ENCODE measurements at regions not wholly inside any gene's neighbourhood (a gene's known extent, or its start where the extent isn't known, plus 50 kb on each side); places are given as distances from the start of the nearest gene placed in this dataset.

GRCh38 chr5:160171666-160172065 lies 52.4 kb upstream of the PWWP2A start:
- Mint-ChIP-seq H3K4me1 (peaks cover 29% of the 10 kb centered on the region), H3K9me3 (no peaks in the 10 kb centered on the region), H3K4me3 (no peak overlapping the region), H3K27me3 (ENCODE audit: insufficient read depth) (no peaks in the 10 kb centered on the region), H3K27ac (no peak overlapping the region), H3K36me3 (ENCODE audit: low read depth) (no peaks in the 10 kb centered on the region)
- Histone ChIP-seq H3K36me3 (ENCODE audit: control insufficient read depth, insufficient read depth, low read length) (no peaks in the 10 kb centered on the region), H3K27ac (ENCODE audit: low read depth, low read length) (no peak overlapping the region), H3K4me1 (ENCODE audit: control insufficient read depth, insufficient read depth, low read length) (peaks cover 13% of the 10 kb centered on the region), H3K4me3 (ENCODE audit: low read length) (no peak overlapping the region), H3K9me3 (ENCODE audit: control insufficient read depth, low read length) (no peaks in the 10 kb centered on the region), H3K27me3 (ENCODE audit: control insufficient read depth, insufficient read depth, low read length, poor library complexity, severe bottlenecking) (no peaks in the 10 kb centered on the region), H3K9ac (ENCODE audit: extremely low read depth, low read length, poor library complexity, severe bottlenecking) (no peak overlapping the region)
- no peak for TF ChIP-seq CTCF (conservative IDR thresholded peaks at IDR 0.05)
- WGBS, 2 experiments (ENCODE audit: insufficient coverage in 1 of 2, insufficient read length in 1 of 2) = 76 to 86% methylated on average over 2 of the region's 2 CpGs
- no peak for DNase-seq

GRCh38 chr5:160169326-160169725 lies 50.1 kb upstream of the PWWP2A start:
- Mint-ChIP-seq H3K4me1 (peaks cover 43% of the 10 kb centered on the region), H3K4me3 (no peak overlapping the region), H3K27ac (no peak overlapping the region), H3K36me3 (ENCODE audit: low read depth) (no peaks in the 10 kb centered on the region), H3K9me3 (no peaks in the 10 kb centered on the region), H3K27me3 (ENCODE audit: insufficient read depth) (no peaks in the 10 kb centered on the region)
- peaks cover 21% of the 10 kb centered on the region for H3K4me1 ChIP-seq (ENCODE audit: control insufficient read depth, insufficient read depth, low read length)
- WGBS, 2 experiments (ENCODE audit: insufficient coverage in 1 of 2, insufficient read length in 1 of 2) = 71 to 90% methylated on average over 1 to 3 of the region's 3 CpGs
- no peaks in the 10 kb centered on the region for H3K27me3 ChIP-seq (ENCODE audit: control insufficient read depth, insufficient read depth, low read length, poor library complexity, severe bottlenecking)
- no peaks in the 10 kb centered on the region for H3K9me3 ChIP-seq (ENCODE audit: control insufficient read depth, low read length)
- no peaks in the 10 kb centered on the region for H3K36me3 ChIP-seq (ENCODE audit: control insufficient read depth, insufficient read depth, low read length)
- TF ChIP-seq CTCF (conservative IDR thresholded peaks at IDR 0.05) = no peak
- H3K9ac ChIP-seq (ENCODE audit: extremely low read depth, low read length, poor library complexity, severe bottlenecking) = no peak overlapping the region
- H3K27ac ChIP-seq (ENCODE audit: low read depth, low read length) = no peak overlapping the region
- no peak overlapping the region for H3K4me3 ChIP-seq (ENCODE audit: low read length)
- DNase-seq = no peak

All from endodermal cell (in vitro differentiated cells).